ENCODE measurements at regions not wholly inside any gene's neighbourhood (a gene's known extent, or its start where the extent isn't known, plus 50 kb on each side); places are given as distances from the start of the nearest gene placed in this dataset.

- DNase-seq, result no peak
Observed at GRCh38 chr6:120202878-120203277, 853.3 kb upstream of the MAN1A1 start.

DNA sequence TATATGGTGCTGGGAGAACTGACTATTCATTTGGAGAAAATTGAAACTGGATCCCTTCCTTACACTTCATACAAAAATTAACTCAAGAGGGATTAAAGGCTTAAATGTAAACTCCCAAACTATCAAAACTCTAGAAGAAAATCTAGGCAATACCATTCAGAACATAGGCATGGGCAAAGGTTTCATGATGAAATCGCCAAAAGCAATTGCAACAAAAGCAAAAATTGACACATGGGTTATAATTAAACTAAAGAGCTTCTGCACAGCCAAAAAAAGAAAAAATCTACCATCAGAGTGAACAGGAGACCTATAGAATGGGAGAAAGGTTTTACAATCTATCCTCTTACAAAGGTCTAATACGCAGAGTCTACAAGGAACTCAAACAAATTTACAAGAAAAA lies 851.3 kb upstream of the MAN1A1 start:
- DNase-seq, result no peak

- no peak for DNase-seq
Observed at GRCh38 chr6:120198033-120198432, 848.5 kb upstream of the MAN1A1 start.

GRCh38 chr6:120186080-120186479 lies 836.5 kb upstream of the MAN1A1 start:
- no peak for DNase-seq

DNA sequence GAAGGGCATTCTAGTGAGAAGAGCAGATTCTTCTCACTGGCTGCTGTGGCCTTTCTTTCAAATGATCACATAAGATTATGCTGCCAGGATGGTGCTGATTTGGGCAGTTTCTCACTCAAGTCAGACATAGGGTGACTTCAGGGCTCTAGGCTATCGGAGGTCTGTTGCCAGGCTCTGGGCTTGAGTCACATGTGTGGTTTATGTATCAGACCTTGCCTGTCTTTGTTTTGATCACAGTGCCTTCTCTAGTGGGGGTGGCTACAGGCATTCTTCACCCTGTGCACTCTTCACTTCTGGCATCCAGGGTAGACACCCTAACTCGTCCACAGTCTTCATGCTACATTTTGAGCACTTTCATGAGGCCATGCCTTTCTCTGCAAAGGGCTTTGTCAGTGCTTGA lies 823.7 kb upstream of the MAN1A1 start:
- no peak for DNase-seq

DNA sequence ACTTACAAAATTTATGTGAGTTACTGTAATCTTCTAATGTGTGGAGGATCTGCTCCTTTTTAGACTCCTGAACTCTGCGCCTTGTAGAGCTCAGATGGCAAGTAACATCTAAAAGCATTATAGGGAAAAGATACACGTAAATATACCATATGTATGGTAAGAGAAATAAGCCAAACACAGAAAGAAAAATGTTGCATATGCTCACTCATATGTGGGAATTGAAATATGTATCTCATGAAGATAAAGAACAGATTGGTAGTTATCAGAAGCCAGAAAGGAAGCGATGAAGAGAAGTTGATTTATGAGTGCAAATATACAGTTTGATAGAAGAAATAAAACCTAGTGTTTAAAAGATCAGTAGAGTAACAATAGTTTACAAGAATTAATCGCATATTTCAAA lies 815.0 kb upstream of the MAN1A1 start:
- no peak for DNase-seq

DNA sequence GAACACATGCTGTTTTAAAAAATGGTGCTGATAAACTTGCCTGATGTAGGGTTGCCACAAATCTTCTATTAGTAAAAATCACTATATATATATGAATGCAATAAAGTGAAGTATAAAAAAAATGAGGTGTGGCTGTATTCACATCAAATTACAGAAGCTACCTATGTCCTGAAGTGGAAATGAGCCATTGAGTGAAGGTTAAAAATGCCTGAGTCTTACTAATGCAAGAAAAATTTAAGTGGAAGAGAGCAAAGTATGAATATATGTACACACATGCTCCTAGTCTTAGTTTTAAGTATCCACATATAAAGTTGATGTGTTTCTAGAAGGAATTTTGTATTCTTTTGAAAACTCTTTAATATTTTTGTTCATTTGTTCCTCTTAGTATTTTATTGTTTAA lies 808.3 kb upstream of the MAN1A1 start:
- no peak for DNase-seq

DNA sequence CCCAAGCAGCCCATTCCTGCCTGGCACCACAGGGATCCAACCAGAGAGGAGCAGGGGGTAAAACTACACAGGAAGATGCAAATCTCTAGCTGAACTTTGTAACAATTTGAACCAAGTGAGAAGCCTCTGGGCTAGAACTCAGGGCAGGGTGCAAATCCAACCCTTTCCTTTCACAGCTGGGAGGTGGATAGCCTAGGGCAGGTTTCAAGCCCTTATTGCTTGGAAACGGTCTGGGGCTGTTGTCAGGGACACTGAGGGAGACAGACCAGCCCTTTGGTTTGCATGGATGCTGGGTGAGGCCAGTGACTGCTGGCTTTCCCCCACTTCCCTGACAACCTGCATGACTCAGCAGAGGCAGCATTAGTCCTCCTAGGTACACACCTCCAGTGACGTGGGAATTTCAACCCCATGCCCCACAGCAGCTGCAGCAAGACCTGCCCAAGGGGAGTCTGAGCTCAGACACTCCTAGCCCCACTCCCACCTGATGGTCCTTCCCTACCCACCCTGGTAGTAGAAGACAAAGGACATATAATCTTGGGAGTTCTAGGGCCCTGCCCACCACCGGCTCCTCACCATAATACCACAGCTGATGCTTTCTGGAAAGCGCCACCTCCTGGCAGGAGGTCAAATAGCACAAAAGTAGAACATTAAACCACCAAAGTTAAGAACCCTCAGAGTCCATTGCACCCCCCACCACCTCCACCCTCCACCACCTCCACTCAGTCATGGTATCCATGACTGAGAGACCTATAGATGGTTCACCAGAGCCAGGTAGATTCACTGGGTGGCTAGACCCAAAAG lies 797.7 kb upstream of the MAN1A1 start:
- DNase-seq, result peak; percentile 2

DNA sequence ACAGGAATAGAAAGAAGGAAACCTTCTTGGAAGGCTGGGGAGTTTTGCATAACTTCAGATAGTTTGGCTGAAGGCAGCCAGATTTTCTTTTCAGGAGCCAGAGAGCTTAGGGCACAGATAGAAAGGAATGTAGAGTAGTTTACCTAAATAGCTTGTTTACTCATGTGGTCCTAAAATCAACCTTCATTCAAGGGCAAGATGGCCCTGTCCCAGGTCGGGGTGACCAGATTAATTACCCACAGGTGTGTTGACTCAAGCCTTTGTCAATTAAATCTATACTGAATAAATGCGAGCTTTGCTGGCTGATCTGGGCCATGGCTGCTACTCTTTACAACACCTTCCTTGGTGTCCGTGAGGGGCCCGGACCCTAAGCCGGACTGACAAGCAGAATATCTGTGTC lies 792.0 kb upstream of the MAN1A1 start:
- DNase-seq, result no peak

DNA sequence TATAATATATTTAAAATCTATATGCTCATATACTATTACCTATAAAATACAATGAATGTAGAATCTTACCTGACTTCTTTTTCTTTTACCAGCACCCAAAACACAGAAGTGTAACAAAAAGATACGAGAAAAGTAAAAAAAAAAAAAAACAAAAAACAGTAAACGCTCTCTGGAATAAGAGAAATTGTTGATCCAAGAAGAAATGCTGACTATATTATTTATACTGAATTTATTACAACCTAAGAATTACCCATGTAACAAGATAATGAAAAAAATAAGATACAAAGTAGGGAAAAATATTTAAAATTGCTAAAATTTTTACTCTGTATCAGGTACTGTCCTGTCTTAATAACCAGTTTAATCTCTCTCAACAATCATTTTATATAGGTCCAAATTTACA lies 787.9 kb upstream of the MAN1A1 start:
- DNase-seq, result no peak

DNA sequence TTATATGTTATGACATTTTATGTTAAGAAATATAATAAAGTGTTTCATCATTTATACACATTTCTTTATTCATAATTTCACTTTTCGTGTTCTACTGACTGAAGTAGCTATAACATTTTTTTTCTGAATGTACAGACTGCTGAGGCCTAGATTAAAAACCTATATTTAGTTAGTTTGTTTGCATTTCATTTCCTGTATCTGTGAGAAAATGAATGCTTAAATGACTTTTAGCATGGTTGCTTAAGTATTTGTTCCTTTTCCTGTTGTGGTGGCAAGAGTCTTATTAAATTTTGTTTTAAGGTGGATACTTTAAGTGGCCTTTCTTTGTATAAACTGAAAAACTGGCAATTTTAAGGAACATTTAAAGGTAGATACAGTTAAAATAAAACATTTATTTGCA lies 779.7 kb upstream of the MAN1A1 start:
- DNase-seq, result no peak

GRCh38 chr6:120122401-120122800 lies 772.8 kb upstream of the MAN1A1 start:
- DNase-seq, result no peak

DNA sequence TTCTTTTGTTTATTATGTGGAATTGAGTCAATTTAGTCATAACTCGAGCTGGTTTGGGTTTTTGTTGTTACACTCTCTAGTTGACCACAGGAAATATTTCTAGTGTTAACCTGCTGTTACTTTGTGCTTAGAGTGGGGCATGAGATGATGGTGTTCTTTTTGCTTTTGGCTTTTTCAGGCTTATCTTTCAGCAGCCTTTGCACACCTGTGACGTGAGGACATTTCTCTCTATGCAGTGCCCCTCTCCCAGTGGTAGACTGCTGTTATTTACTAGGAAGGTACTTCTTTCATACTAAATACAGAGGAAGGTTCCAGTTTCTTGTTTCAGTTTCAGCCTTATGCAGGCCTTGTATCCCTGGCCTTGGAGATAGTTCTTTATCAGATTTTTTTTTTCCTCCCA lies 766.8 kb upstream of the MAN1A1 start:
- no peak for DNase-seq

DNA sequence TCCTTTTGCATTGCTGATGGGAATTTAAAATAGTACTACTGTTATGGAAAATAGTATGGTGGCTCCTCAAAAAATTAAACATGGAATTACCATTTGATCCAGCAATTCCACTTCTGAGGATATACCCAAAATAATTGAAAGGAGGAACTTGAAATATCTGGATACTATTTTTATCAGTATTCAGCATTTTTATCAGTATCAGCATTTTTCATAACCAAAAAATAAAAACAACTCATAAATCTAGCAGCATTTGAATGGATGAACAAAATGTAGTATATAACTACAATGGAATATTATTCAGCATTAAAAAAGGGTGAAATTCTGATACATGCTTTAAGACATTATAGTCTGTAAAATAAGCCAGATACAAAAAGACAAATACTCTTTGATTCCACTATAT lies 763.4 kb upstream of the MAN1A1 start:
- no peak for DNase-seq

DNA sequence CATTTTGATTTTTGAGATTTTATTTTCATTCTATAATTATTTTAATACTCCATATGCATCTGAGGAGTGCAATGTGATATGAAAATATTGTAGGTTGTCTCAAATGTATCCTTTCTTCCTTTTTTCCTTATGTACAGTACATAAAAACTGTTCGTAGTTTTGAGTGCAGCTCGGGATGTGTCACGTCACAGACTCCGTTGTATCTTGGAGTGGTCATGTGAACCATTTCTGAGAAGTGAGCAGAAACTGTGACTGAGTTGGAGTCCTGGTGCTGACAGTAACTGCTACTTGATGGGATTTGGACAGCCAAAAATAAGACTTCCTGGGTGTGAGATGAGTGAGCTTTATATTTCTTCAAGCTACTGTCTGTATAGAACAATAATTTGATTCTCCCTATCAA lies 761.4 kb upstream of the MAN1A1 start:
- no peak for DNase-seq

DNA sequence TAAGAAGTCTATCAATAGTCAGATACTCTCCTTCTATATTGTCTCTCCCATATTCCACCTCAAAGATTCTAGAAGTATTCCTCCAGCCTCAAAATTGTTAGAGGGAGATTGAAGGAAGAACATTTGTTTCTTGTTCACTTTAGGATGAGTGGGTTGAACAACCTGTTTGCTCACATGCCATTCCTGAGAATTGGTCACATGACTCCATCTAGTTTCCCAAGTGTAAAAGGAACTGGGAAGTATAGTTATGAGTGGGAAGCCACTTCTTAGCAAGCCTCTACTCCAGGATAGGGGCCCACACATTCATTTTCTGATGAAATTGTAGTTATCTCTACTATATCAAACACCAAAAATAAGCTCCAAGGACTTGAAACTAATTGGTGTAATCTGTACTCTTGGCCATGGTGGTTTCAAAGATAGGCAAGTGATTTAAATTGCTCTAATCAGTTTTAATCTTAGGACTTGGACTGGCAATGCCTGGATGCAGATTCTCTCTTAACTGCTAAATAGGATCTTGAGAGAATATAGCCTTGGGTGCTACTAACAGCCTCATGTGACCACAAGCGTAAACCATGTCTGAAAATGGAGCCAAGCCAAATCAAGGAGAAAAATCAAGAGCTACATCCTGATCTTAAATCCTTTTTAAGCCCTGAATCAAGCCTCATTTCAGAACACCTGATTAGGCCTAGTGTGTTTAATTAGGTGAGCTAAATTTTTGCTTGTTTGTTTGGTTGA lies 758.7 kb upstream of the MAN1A1 start:
- DNase-seq, result no peak

DNA sequence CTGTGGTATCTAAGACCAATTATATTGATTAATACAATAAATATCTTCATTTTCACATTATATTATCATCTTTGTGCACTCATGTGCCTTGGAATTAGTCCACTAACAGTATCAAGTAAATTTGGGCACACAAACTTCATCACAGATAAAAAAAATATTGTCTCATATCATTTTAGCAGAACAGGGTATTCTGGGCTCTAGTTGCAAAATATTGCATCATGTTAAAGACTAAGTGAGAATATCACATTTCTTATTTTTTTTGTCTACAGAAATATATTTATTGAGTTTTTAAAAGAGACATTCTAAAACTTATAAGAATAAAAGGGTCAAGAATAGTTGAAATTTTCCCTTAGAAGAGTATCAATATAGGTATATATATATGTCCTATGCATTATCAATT lies 754.1 kb upstream of the MAN1A1 start:
- DNase-seq, result no peak

DNA sequence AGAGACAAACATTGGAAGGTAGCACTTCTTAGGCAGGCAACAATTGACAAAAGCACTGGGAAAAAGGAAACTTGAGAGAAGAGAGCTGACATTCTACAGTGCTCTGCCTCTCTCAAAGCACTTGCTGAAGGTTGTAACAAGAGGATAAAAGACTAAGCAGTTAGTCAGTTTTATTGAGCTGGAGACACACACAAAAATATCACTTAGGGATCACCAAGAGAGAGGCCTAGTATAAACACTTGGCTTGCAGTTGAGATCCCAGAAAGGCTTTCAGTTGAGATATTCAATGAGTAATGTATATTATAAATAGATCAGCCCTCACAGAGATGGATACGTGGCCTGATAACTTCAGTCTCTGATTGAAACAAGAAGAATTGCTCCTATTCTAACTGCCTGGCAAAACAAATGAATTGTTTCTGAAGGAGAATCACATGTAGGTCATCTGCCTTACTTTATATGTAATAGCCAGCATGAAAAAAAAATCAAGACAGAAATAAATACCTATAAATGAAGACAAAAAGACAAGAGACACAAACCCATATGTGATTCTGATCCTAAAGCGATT lies 747.2 kb upstream of the MAN1A1 start:
- no peak for DNase-seq

GRCh38 chr6:120083186-120083585 lies 733.6 kb upstream of the MAN1A1 start:
- DNase-seq, result no peak

DNA sequence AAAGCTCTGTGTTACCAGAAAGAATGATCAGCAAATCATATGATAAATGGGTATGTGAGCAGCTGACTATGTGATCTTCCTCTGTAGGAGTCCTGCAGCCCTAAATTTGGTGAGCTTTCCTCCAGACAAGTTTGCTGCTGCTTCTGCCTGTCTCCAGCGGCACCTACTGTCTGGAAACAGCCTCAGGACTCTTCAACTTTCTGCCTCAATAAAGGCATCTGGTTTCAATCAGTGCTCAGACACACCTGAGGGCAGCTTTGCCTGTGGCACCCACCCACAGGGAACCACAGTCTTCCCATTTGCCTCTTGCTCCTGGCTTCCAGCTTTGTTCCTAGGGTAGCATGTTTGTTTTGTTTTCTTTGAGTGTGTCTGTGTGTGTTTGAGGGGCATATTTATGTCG lies 727.9 kb upstream of the MAN1A1 start:
- DNase-seq, result no peak

GRCh38 chr6:120058410-120058809 lies 708.8 kb upstream of the MAN1A1 start:
- DNase-seq, result no peak

GRCh38 chr6:120056085-120056484 lies 706.5 kb upstream of the MAN1A1 start:
- DNase-seq, result no peak

- DNase-seq, result no peak
Observed at GRCh38 chr6:120055071-120055470, 705.5 kb upstream of the MAN1A1 start.

- DNase-seq, result no peak
Observed at GRCh38 chr6:120039664-120040063, 690.1 kb upstream of the MAN1A1 start.
